SH-SY5Y (cell line): ENCODE measurements at regions not wholly inside any gene's neighbourhood (a gene's known extent, or its start where the extent isn't known, plus 50 kb on each side); places are given as distances from the start of the nearest gene placed in this dataset.

Experiments used
- GATA2 ChIP-seq: IDR thresholded peaks from 2 replicates; pipeline ENCODE4 v1.6.1; 2011; ENCODE audit warnings: mild to moderate bottlenecking, low read depth, low read length
- GATA3 ChIP-seq: IDR thresholded peaks from 2 replicates; pipeline ENCODE4 v1.6.1; 2011; ENCODE audit warnings: low read depth, mild to moderate bottlenecking, low read length, moderate library complexity

- TF ChIP-seq GATA2 (no peak), GATA3 (no peak)
These were observed 488.3 kb downstream of the CDH2 start for GRCh38 chr18:27688581-27688980.
